Neural progenitor cell (in vitro differentiated cells): ENCODE measurements at regions not wholly inside any gene's neighbourhood (a gene's known extent, or its start where the extent isn't known, plus 50 kb on each side); places are given as distances from the start of the nearest gene placed in this dataset.

ENCODE experiments used
- EZH2 ChIP-seq: fragments of 200-600 bp; sonication (generic); IDR thresholded peaks from 2 replicates; pipeline ENCODE4 v1.6.1; 2017; ENCODE audit warnings: antibody characterized with exemption, mild to moderate bottlenecking, moderate library complexity
- EZH2phosphoT487 ChIP-seq: fragments of 200-600 bp; sonication (generic); IDR thresholded peaks from 2 replicates; pipeline ENCODE4 v1.6.1; 2017; ENCODE audit warnings: antibody characterized with exemption
- TF ChIP-seq, protein P1 (sequence below): fragments of 200-600 bp; sonication (generic); IDR thresholded peaks from 2 replicates; pipeline ENCODE4 v1.5.1; 2017; ENCODE audit warnings: antibody characterized with exemption, mild to moderate bottlenecking

DNA sequence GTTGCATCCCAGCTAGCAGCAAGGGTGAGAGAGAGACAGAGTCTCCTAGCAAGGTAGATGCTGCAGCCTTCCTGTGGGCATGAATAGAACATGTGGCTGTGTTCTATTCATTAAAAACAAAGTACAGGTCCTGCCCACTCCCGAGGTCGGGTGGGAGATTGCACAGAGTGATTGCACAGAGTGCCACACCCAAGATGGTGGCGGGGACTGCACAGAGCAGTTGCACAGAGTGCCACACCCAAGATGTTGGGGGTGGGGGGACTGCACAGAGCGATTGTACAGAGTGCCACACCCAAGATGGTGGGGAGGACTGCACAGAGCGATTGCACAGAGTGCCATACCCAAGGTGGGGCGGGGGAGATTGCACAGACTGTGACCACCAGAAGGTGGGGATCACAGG is 410.8 kb upstream of the EEF2KMT start:
- TF ChIP-seq, protein P1, sequence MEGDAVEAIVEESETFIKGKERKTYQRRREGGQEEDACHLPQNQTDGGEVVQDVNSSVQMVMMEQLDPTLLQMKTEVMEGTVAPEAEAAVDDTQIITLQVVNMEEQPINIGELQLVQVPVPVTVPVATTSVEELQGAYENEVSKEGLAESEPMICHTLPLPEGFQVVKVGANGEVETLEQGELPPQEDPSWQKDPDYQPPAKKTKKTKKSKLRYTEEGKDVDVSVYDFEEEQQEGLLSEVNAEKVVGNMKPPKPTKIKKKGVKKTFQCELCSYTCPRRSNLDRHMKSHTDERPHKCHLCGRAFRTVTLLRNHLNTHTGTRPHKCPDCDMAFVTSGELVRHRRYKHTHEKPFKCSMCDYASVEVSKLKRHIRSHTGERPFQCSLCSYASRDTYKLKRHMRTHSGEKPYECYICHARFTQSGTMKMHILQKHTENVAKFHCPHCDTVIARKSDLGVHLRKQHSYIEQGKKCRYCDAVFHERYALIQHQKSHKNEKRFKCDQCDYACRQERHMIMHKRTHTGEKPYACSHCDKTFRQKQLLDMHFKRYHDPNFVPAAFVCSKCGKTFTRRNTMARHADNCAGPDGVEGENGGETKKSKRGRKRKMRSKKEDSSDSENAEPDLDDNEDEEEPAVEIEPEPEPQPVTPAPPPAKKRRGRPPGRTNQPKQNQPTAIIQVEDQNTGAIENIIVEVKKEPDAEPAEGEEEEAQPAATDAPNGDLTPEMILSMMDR: no peak
- no peak for TF ChIP-seq EZH2
- TF ChIP-seq EZH2phosphoT487: no peak
